GM19328 (cell line): ENCODE measurements at regions not wholly inside any gene's neighbourhood (a gene's known extent, or its start where the extent isn't known, plus 50 kb on each side); places are given as distances from the start of the nearest gene placed in this dataset.
"Not testable (repeated sequence)": the region's sequence is repeated elsewhere in the genome, so short reads cannot be mapped to it uniquely, and the experiment has no call there.

Experiments
- ATAC-seq: cut with Tn5 transposase; IDR thresholded peaks from one replicate; pipeline ENCODE4 v1.9.1; 2021; ENCODE audit warnings: mild to moderate bottlenecking, moderate library complexity; ENCODE audit not compliant: unreplicated experiment

DNA sequence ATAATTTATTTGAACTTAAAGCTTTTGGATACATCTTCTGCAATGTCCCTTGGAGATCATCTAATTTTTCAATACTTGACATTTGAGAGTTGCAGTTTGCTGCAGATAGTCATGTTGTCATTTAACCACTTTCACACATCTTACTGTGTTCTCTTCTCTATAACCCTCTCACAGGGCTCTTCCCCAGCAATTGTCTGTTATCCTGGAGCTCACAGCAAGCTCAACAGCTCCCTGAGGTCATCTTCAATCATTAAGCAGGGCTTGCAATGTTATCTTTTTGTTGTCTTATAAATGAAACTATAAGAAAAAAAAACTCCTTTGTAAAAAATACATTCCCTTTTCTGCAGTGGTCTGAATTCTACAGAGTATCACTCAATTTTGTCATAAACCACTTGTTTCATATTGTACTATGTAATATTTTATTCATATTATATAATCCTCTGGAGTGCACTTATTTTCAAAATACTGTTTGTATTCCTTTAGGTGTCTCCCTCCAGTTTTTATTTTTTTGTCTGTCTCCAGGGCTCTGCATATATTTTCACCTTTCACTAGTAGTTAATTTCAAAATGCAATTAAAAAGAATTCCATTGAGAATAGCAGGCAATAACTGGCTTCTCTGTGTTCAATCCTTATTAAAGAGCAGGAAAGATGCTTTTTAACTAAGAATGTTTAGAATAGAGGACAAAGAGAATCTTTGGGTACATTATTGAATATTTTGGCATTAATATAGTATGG, 106.3 kb upstream of the ARSJ start:
- no peak for ATAC-seq

DNA sequence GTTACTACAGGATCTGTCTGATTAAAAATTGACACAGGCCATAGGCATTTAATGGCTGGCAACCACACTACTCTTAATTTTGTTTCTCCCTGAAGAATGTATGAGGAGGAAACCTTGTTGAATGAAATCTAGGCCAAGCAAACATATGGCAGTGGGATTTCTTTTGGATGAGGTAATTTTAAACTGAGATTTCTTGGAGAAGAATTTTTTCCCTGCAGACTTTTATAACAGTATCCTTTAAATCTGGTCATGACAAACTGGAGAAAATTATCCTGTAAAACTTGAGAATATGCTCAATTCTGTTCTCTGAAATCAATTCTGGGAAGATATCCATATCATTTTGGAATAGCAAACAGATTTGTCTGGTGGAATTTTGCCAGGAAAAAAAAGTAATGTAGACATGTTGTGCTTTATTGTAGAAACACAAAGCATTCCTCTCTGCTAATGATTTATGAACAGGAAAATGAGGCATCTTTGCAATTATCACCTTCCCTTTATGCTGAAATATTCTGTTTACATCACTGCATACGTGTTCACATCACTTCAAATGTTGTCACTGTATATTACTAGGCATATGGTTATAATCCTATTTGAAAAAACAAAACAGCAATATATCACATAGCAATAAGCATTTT, 108.3 kb upstream of the ARSJ start:
- no peak for ATAC-seq

DNA sequence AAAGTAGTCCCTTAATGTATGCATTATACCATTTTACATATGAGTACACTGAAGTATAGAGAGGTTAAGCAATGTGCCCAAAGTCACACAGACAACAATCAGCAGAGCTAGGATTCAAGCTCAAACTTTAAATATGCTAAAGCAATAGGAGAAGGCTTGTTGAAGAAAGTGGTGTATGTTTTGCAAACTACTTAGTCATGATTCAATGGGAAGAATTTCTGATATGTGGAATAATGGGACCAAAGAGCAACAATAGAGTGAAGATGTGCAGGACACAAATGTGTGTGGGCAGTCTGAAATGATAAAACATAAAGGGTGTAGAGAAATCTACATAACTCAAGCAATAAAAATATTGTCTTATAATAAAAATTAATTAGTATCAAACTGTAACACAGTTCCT, 109.0 kb upstream of the ARSJ start:
- no peak for ATAC-seq

DNA sequence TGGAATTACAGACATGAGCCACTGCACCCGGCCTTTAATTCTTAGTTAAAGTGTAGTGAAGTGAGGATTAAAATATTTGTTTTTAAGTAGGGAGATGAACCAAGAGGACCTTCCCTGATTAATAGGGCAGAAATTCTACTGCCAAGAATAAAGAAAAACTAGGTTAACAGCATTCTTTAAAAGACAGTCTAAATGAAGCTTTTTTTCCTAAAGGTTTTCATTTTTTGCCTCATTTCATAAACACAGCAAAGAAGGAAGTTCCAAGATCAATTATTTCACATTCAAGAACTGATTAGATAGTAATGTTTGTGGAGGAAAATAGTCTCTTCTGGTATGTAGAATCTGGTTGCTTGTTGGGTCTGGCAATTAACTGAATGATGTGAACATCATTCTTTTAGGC, 112.1 kb upstream of the ARSJ start:
- no peak for ATAC-seq

DNA sequence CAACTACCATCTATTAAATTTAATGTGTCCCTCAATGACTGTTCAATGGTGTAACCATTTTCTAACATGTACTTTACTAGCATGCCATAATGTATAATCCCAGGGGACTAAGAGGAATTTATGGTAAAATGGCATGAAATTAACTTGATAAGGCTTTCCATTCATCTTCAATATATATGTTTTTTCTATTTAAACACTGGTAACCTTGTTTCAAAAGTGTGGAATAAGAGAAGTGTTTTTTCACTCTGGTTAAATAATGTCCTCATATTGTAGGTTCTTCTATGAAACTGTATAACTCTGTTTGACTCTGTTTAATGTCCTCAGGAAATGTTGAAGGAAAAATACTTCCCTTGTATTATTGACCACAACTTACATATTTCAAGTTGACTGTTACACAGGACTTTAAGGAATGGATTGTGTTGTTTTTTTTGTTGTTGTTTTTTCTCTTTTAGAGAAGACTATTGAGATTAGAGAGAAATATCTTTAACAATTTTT, 113.8 kb upstream of the ARSJ start:
- no peak for ATAC-seq

GRCh38 chr4:114100288-114101031, 121.0 kb upstream of the ARSJ start:
- ATAC-seq, result no peak

DNA sequence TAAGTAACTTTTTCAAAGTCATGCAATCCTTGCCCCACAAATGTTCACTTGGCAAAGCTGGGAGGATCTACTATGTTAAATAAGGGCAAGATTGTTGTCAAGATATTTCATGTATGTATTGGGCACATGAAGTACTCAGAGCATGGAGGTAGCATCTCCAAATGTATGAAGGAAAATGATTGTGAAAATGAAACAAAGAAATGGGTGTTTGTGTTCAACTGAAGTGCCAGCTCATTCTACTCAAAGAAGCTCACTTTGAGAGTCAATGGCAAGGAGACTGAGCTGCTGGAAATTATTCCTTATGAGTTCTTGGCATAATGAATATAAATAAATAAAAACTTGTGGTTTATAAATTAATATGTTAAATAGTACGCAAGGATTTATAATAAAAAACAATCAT, 124.5 kb upstream of the ARSJ start:
- ATAC-seq, result no peak

GRCh38 chr4:114108869-114109268, 129.4 kb upstream of the ARSJ start:
- ATAC-seq, result no peak

- no peak for ATAC-seq
Observed at GRCh38 chr4:114109776-114110175, 130.3 kb upstream of the ARSJ start.

GRCh38 chr4:114115526-114115925, 136.1 kb upstream of the ARSJ start:
- no peak for ATAC-seq

DNA sequence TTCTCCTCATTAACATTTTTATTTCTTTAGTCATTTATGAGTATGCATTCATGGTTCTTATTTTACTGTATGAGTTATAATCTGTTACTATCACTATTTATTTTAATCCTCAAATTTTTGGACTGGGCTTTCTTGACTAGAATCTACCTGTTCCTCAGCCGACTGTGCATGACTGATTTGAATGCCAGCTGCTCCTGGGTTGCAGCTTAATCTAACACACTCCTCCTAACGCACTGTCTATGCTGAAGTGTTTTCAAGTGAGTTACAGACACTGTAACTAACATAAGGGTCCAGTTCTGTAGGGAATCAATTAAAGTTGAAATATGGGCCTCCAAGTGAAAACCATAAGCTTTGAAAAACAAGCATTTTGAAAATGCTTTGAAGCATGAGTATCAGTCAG, 137.4 kb upstream of the ARSJ start:
- ATAC-seq, result no peak

DNA sequence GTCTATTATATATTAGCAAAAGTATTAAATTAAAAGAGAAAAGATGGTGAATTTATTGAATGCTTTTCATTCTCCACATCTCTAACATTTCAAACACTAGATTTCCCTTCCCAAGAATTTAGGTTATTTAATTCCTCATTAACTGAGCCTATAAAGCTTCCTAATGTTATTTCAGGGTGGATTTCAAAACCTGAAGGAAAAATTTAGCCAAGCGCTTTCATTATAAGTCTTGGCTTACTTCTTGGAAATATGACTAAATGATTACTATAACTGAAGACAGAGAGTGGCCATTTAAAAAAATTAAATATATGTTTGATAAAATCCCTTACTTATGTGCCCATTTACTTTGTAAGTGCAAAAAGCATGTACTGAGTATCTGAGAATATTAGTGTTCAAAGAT, 141.8 kb upstream of the ARSJ start:
- no peak for ATAC-seq

DNA sequence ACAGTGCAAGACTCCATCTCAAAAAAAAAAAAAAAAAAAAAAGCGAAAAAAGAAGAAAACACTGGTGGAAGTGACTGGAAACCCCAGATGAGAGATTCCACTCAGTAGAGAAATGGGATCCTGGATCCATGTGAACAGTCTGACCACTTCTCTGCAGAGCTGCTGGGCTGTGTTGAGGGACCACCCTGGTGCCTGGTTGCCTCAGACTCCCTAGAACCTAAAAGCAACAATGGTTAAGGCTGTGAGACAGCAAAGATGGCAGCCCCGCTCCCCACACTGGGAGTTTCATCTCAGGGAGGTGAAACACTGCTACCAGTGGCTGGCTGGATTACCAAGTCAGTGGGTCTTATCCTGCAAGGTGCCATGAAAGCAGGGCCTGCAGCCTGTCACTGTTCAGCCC, 152.8 kb upstream of the ARSJ start:
- no peak for ATAC-seq

DNA sequence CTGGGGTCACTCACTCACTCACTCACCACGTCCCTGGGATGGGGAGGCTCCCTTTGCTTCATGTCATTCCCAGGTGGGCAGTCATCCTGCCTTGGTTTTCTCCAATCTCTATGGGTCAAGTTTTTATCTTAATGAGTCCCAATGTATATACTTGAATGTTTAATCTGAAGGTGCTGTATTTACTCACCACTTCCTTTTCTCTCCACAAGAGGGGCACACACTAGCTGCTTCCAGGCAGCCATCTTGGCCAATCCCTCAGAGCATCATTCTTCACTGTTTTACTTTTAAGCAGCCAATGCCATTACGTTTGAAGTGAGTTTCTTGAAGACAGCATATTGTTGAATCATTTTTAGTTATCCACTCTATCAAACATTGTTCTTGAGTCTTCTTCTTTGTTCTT, 153.4 kb upstream of the ARSJ start:
- peak; percentile 69 for ATAC-seq

- no peak for ATAC-seq
Observed at GRCh38 chr4:114136069-114136468, 156.6 kb upstream of the ARSJ start.

- no peak for ATAC-seq
Observed at GRCh38 chr4:114137984-114138383, 158.5 kb upstream of the ARSJ start.

GRCh38 chr4:114146947-114147618, 167.6 kb upstream of the ARSJ start:
- ATAC-seq, result no peak

- ATAC-seq, result not testable (repeated sequence)
Observed at GRCh38 chr4:114147619-114148208, 168.3 kb upstream of the ARSJ start.

GRCh38 chr4:114148372-114149070, 169.1 kb upstream of the ARSJ start:
- not testable (repeated sequence) for ATAC-seq

DNA sequence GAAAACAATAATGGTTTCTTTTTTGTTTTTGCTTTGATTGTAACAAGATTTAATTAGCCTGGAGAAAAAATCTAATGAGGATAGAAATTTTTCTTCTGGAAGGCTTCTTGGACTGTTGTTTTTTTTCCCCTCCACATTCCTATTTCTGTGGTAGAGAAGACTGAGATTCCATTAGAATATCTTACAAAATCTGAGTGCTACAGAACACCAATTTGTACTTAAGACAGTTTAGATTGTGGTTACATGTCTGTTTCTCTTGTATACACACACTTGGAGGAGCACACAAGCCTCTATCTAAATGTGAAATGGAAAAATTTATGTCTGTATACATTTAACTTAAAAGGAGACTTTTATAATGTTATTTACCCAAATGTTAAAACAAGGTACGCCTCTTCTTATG, 176.9 kb upstream of the ARSJ start:
- no peak for ATAC-seq
